Fibroblast of lung (primary cell): ENCODE measurements at regions not wholly inside any gene's neighbourhood (a gene's known extent, or its start where the extent isn't known, plus 50 kb on each side); places are given as distances from the start of the nearest gene placed in this dataset.

Source experiments
- EZH2 ChIP-seq: IDR thresholded peaks from 2 replicates; pipeline ENCODE4 v1.5.1; 2012; ENCODE audit warnings: low read length, control low read depth, mild to moderate bottlenecking; ENCODE audit errors: missing control alignments
- TF ChIP-seq, protein P1 (sequence below), 2 donors: IDR thresholded peaks in 1 of 2; conservative IDR thresholded peaks in 1 of 2; 1 replicate in 1 of 2; 2 replicates in 1 of 2; pipeline ENCODE4 v1.5.1; 2011 to 2012; ENCODE audit warnings: low read length in 2 of 2, control low read depth in 1 of 2, inconsistent platforms in 1 of 2, low read depth in 1 of 2, mild to moderate bottlenecking in 1 of 2

DNA sequence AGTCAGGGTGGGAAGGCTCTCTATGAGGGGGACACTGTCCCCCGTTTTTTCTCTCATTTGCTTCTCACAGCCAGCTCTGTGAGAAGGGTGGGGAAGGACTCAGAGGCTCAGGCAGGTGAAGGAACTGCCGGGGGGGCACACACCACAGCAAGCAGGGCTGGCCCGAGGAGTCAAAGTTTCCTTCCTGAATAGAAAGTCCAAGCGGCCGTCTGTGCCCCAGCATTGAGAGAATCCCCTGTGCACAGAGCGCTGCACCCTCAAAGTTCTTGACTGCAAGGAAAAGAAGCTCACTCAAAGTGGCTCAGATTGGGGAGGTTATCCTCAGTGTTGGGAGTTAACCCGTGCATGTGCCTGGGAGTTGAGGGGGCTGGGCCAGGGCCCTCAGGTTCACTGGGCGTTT is 145.2 kb upstream of the AJAP1 start:
- TF ChIP-seq, protein P1, sequence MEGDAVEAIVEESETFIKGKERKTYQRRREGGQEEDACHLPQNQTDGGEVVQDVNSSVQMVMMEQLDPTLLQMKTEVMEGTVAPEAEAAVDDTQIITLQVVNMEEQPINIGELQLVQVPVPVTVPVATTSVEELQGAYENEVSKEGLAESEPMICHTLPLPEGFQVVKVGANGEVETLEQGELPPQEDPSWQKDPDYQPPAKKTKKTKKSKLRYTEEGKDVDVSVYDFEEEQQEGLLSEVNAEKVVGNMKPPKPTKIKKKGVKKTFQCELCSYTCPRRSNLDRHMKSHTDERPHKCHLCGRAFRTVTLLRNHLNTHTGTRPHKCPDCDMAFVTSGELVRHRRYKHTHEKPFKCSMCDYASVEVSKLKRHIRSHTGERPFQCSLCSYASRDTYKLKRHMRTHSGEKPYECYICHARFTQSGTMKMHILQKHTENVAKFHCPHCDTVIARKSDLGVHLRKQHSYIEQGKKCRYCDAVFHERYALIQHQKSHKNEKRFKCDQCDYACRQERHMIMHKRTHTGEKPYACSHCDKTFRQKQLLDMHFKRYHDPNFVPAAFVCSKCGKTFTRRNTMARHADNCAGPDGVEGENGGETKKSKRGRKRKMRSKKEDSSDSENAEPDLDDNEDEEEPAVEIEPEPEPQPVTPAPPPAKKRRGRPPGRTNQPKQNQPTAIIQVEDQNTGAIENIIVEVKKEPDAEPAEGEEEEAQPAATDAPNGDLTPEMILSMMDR (conservative IDR thresholded peaks at IDR 0.05 in 1 of 2, IDR thresholded peaks at IDR 0.05 in 1 of 2; ENCODE audit: low read depth in 1 of 2, low read length in 2 of 2): no peak
- TF ChIP-seq EZH2: no peak
